ENCODE measurements at regions not wholly inside any gene's neighbourhood (a gene's known extent, or its start where the extent isn't known, plus 50 kb on each side); places are given as distances from the start of the nearest gene placed in this dataset.

DNA sequence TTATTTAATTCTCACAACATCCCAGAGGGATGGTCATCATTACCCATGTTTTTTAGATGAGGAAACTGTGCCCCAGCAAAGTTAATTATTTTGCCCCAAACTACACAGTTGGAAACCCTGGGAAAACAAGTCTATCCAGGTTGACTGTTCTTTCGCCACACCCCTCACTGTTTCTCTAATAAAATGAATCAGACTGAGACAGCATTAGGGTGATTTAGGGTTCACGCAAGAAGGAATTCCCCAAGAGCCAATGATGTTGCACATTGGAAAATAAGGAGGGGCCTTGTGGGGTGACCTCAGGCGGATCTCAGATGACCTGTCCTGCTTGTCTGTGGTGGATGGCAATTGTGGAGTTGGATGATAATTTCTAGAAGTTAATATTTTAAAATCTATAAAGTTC is 135.7 kb upstream of the TBX20 start:
- DNase-seq (ENCODE audit: low spot score), result no peak

DNA sequence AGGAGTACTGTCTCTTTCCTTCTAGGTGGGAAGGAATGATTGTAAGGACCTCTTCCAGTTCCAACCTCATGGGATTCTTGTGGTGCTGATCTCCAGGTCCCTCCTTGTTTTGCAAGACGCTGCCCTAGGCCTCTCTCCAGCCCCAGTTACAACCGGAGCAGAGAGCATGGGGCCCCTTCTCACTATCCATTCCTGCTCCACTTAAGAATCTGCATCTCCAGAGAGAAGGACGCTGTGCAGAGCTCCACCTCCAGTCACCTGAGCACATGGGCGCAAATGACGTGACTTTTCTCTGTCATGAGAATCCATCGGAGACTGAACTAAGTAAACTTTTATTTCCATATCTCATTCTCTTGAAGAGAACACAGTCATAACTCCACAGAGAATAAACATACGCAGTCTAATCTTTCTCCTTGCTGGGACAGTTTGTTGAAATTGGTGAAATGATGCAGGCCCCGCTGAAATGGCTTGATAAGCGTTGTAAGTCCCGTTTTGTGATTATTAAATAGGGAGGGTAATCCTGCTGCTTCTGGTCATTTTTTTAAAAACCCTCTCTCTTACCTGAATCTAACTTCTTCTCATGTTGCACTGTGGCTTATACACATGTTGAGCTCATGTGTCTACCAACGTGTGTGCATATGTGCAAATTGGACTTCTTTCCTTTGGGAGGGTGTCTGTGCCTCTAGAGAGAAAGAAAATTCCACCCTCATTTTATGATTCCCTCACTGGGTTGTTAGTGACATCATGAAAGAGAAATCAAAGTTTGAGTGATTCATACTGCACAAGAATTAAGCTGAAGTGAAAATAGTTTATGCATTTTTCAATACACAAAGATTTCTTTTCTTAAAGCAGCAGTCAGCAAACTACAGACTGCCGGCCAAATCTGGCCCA is 133.2 kb upstream of the TBX20 start:
- peak; percentile 84 for DNase-seq (ENCODE audit: low spot score)

DNA sequence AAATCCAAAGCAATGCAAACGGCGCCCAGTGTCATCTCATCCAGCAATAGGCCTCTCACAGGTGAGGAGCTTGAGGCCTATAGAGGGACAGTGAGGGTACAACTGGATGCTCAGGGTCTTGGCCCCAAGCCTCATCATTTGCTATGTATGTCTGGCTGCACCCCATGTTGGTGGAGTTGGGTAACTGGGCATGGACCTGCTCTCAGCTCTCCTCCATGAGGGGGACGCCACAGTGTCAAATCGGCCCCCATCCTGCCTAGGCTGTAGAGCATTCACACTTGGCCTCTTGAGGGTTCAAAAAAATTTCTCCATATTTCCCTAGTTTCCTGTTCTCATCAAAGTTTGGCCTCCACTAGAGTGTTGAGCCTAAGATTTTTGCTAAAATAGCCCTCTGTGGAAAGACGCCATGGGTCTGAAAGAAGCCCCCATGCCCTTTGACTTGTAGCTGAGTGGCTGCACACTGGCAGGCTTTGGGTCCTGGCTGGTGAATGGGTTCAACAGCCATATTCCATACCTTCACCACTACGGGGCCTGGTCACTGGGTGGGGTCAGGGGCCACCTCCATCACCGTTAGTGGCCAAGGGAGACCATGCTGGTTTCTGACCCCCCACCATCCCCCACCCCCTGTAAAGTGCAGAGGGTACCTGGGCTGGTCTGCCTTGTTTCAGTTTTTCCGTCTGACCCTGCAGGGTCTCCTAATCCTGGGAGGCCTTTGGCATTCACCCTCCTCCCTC is 132.3 kb upstream of the TBX20 start:
- DNase-seq (ENCODE audit: low spot score), result no peak

DNA sequence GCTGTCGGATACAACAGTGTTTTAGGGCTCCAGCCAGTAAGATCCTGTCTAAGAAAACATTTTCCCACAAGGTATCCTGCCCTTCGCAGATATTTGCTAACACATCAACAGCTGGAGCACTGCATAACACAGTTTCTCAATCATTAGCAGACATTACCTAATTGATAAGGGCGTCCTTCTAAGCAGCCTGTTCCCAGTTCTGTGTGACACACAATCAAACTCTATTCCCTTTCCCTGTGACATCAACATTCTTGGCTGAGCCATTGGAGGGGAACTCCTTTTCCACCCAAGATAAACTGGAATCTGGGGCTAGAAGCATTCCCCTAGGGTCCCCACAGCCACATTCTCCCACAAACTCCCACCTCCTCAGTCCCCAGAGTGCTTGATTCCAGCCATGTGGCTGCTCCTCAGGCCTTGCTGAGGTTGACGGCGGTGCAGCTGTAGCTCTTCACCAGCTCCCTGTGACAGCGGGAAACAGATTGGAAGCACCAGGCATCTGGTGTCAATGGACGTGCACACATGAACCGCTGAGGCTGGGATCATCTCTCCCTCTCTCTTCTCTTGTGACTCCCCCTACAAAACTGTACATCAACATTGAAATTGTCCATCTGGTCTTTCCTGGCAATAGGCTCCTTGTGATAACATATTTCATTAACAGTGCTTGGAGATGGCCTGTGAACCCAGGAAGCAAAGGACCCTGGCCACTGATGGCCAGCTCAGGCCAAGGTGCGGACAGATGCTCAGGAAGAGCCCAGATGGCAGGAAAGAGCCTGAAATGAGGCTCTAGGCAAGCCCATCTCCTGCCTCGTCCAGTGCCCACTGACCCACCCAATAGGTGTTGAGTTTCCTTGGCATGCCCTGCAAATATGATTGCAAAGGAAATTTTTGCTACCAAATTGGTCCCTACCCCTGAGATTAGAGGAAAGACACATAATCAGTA is 131.1 kb upstream of the TBX20 start:
- no peak for DNase-seq (ENCODE audit: low spot score)

DNA sequence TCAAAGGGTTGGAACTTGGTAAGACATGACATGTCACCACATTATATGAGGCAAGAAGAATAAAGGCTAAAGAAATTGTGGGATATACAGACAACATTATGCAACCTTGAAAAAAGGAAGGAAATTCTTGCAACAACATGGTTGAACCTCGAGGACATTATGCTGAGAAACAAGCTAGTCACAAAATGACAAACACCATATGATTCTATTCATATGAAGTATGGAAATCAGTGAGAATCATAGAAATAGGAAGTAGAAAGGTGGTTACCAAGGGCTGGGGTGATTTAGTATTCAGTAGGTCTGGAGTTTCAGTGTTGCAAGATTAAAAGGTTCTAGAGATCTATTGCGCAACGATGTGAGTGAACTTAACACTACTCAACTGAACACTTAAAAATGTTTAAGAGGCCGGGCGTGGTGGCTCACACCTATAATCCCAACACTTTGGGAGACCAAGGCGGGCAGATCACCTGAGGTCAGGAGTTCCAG is 126.9 kb upstream of the TBX20 start:
- DNase-seq (ENCODE audit: low spot score), result no peak

DNA sequence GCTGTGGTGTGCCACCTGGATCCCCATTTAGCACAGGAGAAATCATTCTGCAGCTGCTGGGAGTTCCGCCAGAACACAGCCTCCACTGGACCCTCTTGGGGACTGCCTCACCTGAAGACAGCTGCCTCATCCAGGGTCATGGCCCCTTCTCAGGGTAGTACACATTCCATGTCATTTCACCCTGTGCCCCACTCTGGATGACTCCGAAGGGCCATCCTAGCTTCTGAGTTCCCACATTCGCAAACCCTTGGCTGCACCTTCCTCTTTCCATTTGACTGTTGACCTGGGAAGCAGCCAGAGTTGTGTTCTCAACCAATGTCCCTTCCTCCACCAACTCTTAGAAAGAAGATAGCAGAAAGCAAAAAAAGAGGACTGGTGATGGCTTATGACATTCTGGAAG is 125.6 kb upstream of the TBX20 start:
- no peak for DNase-seq (ENCODE audit: low spot score)

DNA sequence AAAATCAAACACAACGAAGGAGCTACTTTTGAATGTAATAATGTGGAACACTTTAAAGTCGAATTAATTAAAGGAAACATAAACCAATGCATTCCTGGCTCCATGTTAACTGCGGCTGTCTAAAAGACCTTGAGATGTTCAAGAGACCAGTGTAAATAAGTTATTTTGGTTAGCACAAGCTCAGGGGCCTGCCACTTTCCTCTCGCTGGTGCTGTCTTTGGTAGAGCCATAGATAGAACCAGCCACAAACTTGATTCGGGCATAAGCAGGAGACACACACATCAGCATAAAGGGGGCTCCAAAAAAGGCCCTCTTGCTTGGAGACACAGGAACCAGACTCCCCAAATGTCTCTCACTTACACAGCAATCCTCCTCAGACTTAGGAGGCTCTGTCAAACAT is 121.6 kb upstream of the TBX20 start:
- no peak for DNase-seq (ENCODE audit: low spot score)

DNA sequence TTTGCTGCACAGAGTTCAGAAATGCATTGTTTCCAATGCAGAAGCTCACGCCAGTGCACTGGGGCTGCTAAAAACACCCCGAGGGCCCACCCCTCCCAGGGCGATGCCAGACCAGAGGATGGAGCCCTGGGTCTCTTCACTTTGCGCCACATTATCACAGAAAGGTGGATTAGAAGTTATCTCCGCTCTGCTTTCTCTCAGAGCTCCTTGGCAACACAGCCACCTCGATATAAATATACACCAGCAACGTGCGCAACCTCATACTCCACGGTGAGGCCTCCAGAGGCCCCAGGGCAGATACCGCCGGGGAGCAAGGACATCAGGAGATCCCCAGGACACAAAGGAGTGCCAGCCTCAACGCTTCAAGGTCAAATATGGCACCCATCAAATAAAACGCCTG is 121.0 kb upstream of the TBX20 start:
- DNase-seq (ENCODE audit: low spot score), result peak; percentile 95

DNA sequence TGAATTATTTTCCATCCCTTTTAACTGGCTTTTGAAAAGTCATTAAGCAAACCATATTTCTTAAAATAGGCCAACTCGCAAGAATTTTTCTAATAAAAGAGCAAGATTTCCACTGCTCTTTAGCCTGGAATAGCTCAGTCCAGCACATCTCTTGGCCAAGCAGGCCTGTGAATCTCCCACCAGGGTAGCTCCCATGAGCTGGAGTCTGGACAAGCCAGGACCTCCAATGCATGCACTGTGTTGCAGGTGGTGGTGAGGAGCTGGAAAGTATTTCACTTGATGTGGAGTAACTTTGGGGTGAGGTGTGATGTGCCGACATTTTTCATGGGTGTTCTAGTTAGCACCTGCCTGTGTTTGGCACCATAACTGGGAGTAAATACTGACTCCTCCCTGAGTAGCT is 117.3 kb upstream of the TBX20 start:
- no peak for DNase-seq (ENCODE audit: low spot score)

DNA sequence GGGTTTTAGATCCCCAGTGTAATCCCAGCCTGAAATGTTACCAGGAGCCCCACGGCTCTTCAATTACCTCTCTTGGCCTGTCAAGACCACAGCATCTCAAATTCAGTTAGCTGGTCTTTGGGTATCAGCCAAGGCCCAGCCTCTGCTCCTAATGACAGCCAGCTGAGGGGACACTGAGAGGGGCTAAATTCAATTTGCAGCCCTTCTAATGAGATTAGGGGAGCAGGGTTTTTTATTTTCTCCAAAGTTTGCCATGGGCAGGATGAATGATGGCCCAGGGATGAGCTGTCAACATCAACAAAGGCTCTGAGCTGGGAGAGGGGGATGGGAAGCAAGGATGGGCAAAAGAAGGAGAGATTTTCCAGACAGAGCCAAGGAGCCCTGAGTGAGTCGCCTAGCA is 116.8 kb upstream of the TBX20 start:
- no peak for DNase-seq (ENCODE audit: low spot score)

DNA sequence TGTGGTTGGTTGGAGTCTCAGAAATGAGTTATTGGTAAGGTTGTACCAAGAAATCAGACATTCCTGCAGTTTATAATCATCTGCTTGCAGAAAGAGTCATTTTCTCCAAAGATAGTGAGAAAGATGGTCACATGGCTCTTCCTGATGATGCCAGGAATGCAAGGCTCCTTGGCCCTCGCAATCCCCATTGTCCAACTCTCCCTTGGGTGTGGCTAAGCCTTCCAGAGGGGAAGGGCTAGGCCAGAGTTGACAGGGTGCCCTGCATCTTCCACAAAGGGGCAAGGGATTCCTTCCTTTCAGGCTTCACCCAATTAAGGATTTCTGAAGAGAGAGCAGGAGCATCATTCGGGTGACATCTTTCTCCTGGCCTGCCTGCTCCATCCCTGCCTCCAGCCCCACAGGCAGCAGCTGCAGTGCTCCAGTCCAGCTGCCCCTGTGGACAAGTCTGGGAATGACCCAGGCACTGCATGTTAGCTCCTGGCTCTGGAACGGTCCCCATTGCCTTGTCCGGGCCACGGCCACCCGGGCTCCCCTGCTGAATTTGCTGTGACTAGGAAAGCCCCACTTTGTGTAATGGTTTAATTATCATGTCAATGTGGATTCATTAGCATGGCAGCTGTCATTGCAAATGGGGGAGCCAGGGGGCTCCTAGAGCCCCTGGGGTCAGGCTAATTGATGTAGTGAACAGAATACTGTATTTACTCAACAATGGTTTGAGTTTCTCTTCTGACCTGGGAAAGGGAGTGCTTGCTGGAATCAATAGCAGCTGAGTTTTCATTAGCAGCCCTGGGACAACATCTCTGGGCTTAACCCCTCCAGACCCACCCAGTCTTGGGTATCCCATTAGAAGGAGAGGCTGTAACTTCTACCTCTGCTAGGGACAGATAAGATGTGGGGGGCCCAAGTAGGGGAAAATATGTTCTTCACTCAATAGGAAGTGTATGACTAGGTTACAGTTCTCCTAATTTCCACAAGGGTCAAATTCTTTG is 112.6 kb upstream of the TBX20 start:
- DNase-seq (ENCODE audit: low spot score), result no peak

DNA sequence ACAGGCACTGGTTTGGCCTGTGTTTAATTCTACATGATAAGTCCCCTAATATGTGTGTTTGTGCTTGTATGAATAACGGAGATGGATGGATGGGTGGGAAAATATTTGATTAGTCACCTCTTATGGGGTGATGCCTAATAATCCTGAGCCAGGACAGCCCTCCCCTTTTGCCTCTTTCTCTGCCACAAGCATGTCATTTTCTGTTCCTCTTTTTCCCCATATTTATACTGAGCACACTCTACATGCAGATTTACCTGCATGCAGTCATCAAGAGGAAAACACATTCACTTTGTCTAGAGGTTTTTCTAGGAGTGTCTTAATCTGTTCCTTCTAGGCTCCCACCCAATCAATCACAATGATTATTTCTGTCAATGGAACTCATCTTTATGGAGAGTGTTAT is 111.6 kb upstream of the TBX20 start:
- DNase-seq (ENCODE audit: low spot score), result no peak

DNA sequence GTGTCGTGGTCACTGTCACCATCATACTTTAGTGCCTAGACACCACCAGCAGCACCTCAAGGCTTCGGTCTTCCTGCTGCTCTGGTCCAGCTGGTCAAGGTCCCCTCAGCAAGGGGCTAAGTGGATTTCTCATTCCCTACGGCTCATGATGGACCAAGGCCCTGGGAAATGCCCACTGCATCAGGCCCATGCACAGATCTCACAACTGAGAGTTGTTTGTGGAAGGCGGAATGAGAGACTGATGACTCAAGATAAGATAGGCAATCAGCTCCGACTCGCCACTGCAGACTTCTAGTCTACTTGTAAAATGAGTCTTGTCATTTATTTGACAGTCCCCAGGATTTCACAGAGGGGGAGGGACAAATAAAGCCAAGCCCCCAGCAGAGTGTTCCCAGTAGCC is 108.4 kb upstream of the TBX20 start:
- DNase-seq (ENCODE audit: low spot score), result no peak

DNA sequence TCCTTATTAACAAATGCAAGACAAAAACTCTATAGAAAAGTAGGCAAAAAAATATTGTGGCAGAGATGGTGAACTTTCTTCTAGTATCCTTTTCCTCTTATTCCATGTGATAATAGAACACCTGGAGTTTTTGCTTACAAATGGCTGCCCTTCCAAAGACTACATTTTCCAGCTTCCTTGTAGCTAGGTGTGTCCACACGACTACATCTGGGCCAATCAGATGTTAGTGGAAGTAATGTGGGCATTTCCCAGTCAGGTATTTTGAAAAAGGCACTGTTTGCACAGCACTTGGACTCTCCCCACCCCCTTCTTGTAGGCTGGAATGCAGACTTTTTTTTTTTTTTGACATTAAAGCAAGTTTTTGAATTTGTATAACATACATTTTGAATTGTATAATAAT is 105.5 kb upstream of the TBX20 start:
- no peak for DNase-seq (ENCODE audit: low spot score)

DNA sequence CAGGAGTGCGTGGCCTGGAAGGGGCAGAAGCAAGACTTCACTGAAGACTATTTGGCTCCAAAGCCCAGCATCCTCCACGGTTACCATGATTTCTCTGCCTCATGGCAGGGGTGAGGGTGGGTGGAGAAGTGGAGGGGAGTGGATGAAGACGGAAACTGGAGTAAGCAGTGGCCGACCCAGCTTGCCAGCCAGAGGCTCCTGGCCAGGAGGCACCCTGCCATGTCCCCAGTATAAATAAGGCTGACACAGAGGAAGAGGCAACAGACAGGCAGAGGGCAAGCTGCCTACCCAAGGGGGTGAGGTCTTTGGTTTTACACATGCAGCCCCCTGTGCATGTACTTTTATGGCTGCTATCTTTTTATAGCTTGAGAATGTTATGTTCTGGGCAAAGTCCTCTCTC is 102.6 kb upstream of the TBX20 start:
- DNase-seq (ENCODE audit: low spot score), result no peak

DNA sequence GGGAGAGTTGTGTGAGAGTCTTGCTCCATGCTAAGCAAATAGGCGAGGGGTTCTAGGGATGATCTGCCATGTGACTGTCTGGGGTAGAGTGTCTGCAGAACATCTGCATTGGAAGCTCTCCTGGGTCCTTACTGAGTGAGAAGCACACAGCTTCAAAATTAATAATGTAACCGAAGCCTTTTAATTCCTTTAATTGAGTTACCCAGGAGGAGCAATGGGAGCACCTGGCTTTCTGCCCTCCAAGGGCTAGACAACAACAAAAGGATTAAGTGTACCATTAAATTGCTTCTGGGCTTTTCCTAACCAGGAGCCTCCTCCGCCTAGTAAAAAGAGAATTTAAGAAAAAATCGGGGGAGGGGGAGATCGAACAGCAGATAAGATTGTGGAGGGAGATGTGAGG is 102.0 kb upstream of the TBX20 start:
- DNase-seq (ENCODE audit: low spot score), result no peak

DNA sequence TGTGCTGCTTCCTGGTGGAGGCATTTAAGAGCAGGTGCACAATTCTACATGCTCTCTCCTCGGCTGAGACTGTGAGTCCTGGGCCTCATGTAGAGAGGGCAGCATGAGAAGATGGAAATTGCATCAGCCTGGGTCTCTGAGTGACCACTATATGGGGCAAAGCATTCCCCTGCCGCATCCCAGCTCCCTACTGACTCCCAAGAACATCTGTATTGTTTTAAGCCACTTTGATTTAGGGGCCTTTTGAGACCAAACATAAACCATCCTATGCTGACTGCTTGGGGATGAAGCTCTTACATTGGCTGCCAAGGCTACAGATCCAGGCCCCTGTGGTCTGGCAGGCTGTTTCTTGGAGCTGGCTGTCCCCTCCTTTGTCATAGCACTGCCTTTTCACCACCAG is 101.3 kb upstream of the TBX20 start:
- DNase-seq (ENCODE audit: low spot score), result no peak

DNA sequence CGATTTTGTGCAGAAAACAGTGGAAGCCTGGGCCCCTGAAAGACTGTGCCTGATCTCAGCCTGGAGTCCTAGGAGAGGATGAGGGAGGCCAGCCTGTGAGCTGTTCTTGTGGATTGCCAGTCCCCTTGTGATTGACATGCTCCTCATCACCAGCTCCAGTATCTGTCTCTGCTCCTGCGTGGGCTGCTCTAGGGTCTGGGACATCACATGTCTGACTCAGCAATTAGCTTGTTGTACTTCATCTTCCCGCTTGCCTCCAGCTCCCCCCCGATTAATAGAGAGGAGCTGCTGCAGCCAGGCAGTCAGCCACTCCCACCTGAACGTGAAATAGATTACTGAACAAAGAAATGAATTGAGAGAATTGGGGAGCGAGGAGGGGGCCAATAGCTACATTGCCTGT is 99.6 kb upstream of the TBX20 start:
- DNase-seq (ENCODE audit: low spot score), result no peak

DNA sequence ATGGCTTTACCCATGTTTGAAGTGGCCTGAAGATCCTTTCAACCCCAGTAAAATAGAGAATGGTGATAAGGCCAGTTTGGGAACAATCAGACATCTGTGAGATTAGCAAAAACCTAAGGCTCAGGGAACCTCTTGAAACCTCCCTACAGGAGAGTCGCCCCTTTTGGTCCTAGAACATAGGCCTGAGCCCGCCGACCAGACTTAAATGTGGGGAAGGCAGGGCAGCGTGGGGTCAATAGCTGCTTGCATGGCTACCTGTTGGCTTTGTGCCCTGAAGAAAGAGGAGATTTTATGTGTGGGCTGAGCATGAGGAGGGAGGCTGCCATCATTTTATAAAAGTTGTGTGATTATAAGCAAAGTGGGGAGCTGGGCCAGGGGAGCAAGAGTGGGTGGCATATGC is 97.6 kb upstream of the TBX20 start:
- DNase-seq (ENCODE audit: low spot score), result no peak

DNA sequence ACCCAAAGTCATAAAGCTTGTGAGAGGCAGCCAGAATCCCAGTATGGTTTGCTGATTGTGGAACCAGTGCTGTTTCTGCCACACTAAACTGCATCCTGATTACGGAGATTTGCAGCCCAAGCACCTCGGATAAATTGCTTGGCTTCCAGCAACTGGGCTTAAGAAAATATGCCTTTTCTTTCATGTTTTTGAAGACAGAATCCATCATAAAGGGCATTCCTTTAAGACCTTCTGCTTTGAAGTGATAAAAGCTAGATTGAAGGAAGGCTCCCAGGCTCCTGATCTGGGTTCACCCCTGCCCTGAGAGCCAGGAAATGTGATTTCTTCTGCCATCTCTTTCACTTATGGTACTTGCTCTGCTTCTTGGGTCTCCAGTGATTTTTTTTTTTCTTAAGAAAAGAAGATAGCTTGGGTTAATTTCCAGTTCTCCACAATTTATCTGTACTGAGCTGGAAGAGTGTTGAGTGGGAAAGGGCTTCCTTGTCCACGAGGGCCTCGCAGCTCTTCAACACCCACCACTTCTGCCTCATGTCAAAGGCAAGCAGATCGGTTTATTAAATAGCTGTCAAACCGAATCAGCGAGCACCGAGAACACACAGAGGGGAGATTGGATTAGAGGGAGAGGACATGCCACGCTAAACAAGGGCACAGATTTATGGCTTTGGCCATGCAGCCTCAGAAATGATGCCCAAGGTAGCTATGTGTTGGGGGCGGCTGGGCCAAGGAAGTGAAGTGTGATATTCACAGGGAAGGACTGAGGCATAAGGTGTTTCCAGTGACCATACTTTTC is 94.9 kb upstream of the TBX20 start:
- peak; percentile 96 for DNase-seq (ENCODE audit: low spot score)
